Fibroblast of skin of back (primary cell): ENCODE measurements at regions not wholly inside any gene's neighbourhood (a gene's known extent, or its start where the extent isn't known, plus 50 kb on each side); places are given as distances from the start of the nearest gene placed in this dataset.
"Not testable (repeated sequence)": the region's sequence is repeated elsewhere in the genome, so short reads cannot be mapped to it uniquely, and the experiment has no call there.

Experiments used
- DNase-seq: peaks from one replicate; pipeline ENCODE4 v3.0.0-alpha.2; 2013

- DNase-seq: no peak
These were observed 77.4 kb upstream of the TMPRSS2 start for GRCh38 chr21:41585199-41585994.

- DNase-seq: no peak
These were observed 76.7 kb upstream of the TMPRSS2 start for GRCh38 chr21:41584603-41585176.

GRCh38 chr21:41583274-41583790 is 75.4 kb upstream of the TMPRSS2 start:
- no peak for DNase-seq

GRCh38 chr21:41582866-41583265 is 74.9 kb upstream of the TMPRSS2 start:
- no peak for DNase-seq

- DNase-seq: no peak
These were observed 74.4 kb upstream of the TMPRSS2 start for GRCh38 chr21:41582298-41582840.

GRCh38 chr21:41581592-41582228 is 73.8 kb upstream of the TMPRSS2 start:
- DNase-seq: no peak

- DNase-seq: no peak
These were observed 73.0 kb upstream of the TMPRSS2 start for GRCh38 chr21:41580758-41581554.

- DNase-seq: no peak
These were observed 71.7 kb upstream of the TMPRSS2 start for GRCh38 chr21:41579692-41580091.

GRCh38 chr21:41578716-41579115 is 70.8 kb upstream of the TMPRSS2 start:
- DNase-seq: no peak

GRCh38 chr21:41578083-41578482 is 70.1 kb upstream of the TMPRSS2 start:
- no peak for DNase-seq

- no peak for DNase-seq
These were observed 68.2 kb upstream of the TMPRSS2 start for GRCh38 chr21:41576013-41576615.

- no peak for DNase-seq
These were observed 66.1 kb upstream of the TMPRSS2 start for GRCh38 chr21:41573902-41574690.

- DNase-seq: no peak
These were observed 64.1 kb upstream of the TMPRSS2 start for GRCh38 chr21:41571938-41572510.

- no peak for DNase-seq
These were observed 62.9 kb upstream of the TMPRSS2 start for GRCh38 chr21:41570791-41571355.

GRCh38 chr21:41568606-41569385 is 60.8 kb upstream of the TMPRSS2 start:
- DNase-seq: no peak

GRCh38 chr21:41567901-41568510 is 60.0 kb upstream of the TMPRSS2 start:
- DNase-seq: no peak

GRCh38 chr21:41567237-41567636 is 59.3 kb upstream of the TMPRSS2 start:
- DNase-seq: not testable (repeated sequence)

- no peak for DNase-seq
These were observed 58.6 kb upstream of the TMPRSS2 start for GRCh38 chr21:41566500-41567014.

- no peak for DNase-seq
These were observed 57.6 kb upstream of the TMPRSS2 start for GRCh38 chr21:41565550-41565949.
